ENCODE measurements at regions not wholly inside any gene's neighbourhood (a gene's known extent, or its start where the extent isn't known, plus 50 kb on each side); places are given as distances from the start of the nearest gene placed in this dataset.

GRCh38 chr12:111069886-111070285, 149.5 kb upstream of the MYL2 start:
- DNase-seq = no peak

- peak; percentile 9 for DNase-seq
Observed at GRCh38 chr12:111068290-111068689, 147.9 kb upstream of the MYL2 start.

DNA sequence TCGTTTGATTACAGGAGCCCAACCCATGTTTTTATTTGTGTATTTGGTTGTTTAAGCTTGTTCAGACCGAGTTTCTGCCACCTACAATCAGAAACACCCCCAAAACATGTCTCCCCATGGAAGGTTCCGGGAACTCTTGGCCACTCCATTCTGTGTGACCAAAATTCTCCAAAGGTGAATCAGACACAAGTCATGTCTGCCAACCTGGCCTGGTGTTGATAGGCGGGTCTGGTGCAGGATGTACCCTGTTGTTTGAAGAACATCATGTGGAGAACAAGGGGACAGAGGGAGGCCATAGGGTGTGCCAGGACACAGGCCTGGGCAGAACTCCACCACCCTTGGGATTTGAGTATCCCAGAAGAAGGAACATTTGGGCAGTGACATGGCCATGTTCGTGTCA, 147.1 kb upstream of the MYL2 start:
- no peak for DNase-seq

- DNase-seq = no peak
Observed at GRCh38 chr12:111066744-111067437, 146.5 kb upstream of the MYL2 start.

GRCh38 chr12:111064982-111065381, 144.6 kb upstream of the MYL2 start:
- DNase-seq = no peak

- no peak for DNase-seq
Observed at GRCh38 chr12:111064154-111064553, 143.8 kb upstream of the MYL2 start.

DNA sequence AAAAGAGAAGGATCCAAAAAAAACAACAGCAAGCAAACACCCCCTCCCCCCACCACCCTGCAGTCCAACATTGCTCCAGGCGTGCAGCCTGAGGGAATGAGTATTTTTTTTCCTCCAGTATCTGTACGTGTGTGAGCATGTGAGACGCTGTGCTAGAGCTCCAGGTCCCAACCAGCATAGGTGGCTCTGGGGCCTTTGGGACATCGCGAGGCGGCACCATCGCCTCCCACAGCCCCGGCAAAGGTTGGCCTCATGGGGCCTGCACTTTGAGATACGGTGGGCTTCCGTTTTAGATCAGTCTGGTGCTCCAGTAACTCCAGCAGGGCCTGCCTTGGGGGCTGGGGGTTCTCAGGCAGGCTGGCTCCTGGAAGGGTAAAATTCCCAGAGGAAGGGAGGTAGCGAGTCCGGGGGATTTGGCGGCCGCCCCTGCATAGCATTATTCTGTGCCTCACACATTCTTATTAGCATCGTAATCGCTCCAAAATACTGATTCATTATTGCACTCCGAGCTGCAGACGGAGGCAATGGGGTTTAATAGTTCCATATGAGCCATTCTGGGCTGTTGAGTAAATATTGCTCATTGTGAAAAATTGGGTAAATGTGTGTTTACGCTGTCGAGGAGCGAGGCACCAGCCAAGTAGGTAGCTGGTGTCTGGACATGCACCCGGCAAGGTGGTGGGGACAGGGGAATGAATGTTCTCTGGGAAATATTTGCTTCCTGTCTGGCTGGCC, 143.1 kb upstream of the MYL2 start:
- no peak for DNase-seq

GRCh38 chr12:111057701-111058425, 137.5 kb upstream of the MYL2 start:
- DNase-seq = no peak

GRCh38 chr12:111056618-111057521, 136.5 kb upstream of the MYL2 start:
- DNase-seq = no peak

- no peak for DNase-seq
Observed at GRCh38 chr12:111055181-111055880, 135.0 kb upstream of the MYL2 start.

DNA sequence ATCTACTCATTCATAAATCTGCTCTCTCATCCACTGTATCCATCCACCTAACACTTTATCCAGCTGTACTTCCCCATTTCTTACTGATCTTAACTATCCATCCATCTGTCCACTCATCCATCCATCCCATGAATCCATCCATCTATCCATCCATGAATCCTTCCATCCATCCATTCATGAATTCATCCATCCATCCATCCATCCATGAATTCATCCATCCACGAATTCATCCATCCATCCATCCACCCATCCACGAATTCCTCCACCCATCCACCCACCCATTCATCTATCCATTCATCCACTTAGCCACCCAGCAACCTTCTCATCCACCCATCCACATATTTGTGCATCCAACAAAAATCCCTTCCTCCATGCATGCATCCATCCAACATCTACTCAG, 128.6 kb upstream of the MYL2 start:
- DNase-seq = no peak

- no peak for DNase-seq
Observed at GRCh38 chr12:111046896-111047295, 126.5 kb upstream of the MYL2 start.

- no peak for DNase-seq
Observed at GRCh38 chr12:111045941-111046340, 125.6 kb upstream of the MYL2 start.

DNA sequence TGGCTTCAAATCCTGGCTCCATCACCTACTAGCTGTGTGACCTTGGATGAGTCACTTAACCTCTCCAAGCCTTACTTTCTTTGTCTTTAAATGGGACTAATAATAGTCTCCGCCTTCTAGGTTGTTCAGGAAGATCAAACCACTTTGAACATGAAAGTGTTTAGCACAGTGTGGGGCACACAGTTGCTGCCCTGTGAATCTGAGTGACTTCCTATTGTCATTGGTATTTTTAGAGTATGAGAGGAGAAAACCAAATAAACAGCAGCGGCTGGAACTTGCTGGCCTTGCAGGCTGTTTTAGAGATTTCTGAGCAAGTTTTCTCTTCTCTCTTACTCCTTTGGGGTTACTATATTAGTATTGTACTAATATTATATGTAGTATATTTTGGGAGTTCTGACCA, 120.7 kb upstream of the MYL2 start:
- DNase-seq = no peak

- no peak for DNase-seq
Observed at GRCh38 chr12:111040690-111041089, 120.3 kb upstream of the MYL2 start.

- no peak for DNase-seq
Observed at GRCh38 chr12:111038941-111039340, 118.6 kb upstream of the MYL2 start.

- no peak for DNase-seq
Observed at GRCh38 chr12:111038077-111038476, 117.7 kb upstream of the MYL2 start.

- no peak for DNase-seq
Observed at GRCh38 chr12:111037047-111037446, 116.7 kb upstream of the MYL2 start.

DNA sequence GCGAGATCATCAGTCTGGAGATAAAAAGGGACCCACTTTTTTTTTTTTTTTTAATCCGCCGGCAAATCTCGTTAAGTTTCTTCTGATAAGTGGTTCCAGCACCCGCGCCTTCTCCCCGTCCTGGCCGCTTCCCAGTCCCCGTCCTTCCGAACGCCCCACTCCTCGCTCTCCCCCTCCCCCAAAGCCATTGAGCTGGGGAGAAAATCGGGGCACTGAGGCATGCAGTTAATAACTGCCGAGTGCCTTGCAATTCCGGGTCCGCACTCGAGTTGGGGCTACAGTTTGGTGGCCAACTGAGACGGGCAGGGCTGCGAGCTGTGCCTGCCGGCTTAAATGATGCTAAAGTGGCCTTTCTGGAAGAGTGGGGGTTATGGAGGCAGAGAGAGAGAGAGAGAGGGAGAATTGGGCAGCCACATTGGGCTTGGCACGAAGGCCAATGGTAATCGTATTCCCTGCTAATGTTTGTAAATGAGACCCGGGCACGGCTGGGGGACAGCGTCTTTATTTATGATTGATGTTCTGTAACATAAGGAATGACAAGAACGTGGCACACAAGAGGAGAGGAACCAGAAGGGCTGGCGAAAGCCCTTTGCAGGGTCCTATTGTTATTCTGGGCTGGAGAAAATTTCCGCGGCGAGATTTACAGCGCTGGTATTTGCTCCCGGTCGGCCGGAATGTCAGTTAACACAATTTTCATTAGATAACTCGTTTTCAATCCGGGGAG, 115.4 kb upstream of the MYL2 start:
- DNase-seq = no peak

DNA sequence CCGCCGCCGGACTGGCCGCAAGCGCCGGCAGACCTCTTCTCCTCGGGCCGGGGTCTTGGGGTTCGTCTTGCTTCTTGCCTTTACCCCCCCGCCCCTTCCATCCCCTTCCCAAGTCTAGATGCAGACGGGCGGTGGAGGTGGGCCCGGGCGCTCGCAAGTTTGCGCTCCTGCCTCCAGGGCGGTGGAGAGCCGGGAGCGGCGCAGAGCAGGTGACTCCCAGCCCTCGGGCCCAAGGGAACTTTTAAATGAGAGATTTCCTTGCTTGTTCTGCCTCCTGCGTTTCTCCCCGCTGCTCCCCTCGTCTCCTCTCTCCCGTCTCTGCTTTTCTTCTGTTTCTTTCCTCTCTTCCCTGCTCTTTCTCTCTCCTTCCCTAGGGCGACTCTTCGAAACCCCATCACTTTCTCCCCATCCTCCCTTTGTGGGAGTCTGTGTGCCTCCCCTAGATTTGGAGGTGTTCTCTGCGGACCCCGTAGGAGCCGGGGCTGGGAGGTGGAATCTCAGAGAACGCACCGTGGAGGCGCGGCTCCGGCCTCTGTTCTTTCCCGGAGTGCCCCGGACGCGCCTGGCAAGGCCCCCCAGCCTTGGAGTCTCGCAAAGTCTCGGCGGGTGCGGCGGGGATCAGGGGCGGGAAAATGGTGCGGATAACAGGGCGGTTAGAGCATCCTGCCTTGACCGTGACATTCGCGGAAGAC, 114.7 kb upstream of the MYL2 start:
- DNase-seq = no peak
